ENCODE measurements at regions not wholly inside any gene's neighbourhood (a gene's known extent, or its start where the extent isn't known, plus 50 kb on each side); places are given as distances from the start of the nearest gene placed in this dataset.

DNA sequence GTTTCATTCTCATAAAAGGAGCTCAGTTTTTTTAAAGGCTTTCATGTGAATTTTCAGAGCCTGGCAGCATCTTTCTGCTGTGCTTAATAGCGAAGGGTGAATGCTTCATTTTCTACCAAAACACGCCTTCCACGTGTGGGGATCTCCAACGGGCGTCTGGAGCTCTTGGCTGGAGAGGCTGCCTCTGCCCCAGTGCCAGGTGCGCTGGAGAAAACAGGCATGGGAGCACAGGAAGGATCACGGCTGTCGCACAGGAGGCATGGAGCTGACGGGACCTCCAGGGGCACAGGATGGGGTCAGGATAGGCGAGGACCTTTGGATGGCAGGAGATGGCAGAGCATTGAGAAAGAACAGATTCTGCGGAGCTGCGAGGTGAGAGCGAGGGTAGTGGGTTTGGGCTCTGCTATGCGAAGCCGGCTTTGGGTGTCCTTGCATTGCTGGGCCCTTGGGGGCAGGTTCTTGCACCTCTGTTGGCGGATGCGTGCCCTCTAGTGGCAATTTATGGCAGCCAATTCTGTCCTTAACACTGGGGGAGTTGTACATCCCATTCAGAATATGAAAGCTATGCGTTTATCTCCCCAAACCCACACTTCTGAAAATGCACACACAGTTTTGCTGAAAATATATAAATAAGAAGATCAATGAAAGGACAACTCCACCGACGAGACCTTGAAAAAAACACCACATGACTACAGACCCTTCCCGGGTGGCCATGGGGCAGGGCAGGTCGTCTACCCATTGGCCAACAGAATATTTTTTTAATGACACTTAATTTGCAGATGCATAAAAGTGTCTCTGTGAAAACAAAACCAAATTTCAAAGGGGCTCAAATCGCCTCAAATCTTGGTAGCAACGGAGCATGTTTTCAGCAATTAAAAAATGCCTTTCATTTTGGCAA, 90.4 kb upstream of the SLC35G4 start (continued):
- TF ChIP-seq, protein P1, sequence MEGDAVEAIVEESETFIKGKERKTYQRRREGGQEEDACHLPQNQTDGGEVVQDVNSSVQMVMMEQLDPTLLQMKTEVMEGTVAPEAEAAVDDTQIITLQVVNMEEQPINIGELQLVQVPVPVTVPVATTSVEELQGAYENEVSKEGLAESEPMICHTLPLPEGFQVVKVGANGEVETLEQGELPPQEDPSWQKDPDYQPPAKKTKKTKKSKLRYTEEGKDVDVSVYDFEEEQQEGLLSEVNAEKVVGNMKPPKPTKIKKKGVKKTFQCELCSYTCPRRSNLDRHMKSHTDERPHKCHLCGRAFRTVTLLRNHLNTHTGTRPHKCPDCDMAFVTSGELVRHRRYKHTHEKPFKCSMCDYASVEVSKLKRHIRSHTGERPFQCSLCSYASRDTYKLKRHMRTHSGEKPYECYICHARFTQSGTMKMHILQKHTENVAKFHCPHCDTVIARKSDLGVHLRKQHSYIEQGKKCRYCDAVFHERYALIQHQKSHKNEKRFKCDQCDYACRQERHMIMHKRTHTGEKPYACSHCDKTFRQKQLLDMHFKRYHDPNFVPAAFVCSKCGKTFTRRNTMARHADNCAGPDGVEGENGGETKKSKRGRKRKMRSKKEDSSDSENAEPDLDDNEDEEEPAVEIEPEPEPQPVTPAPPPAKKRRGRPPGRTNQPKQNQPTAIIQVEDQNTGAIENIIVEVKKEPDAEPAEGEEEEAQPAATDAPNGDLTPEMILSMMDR (CRISPR knock-in tag; IDR thresholded peaks at IDR 0.05), result peak; percentile 87
- no peak for TF ChIP-seq NFRKB (IDR thresholded peaks at IDR 0.05)
- TF ChIP-seq SALL1 (CRISPR knock-in tag; IDR thresholded peaks at IDR 0.05), result 0 out of 2 replicates have a peak, but pooled peaks have one; percentile 28
- TF ChIP-seq ZNF331 (CRISPR knock-in tag; IDR thresholded peaks at IDR 0.05), result 0 out of 2 replicates have a peak, but pooled peaks have one; percentile 30
- TF ChIP-seq STAG1 (CRISPR knock-in tag; IDR thresholded peaks at IDR 0.05), result peak; percentile 80
- TF ChIP-seq ZBTB42 (CRISPR knock-in tag; IDR thresholded peaks at IDR 0.05), result no peak
- TF ChIP-seq RAD21 (CRISPR knock-in tag; IDR thresholded peaks at IDR 0.05), result peak; percentile 79
- TF ChIP-seq, protein P2, sequence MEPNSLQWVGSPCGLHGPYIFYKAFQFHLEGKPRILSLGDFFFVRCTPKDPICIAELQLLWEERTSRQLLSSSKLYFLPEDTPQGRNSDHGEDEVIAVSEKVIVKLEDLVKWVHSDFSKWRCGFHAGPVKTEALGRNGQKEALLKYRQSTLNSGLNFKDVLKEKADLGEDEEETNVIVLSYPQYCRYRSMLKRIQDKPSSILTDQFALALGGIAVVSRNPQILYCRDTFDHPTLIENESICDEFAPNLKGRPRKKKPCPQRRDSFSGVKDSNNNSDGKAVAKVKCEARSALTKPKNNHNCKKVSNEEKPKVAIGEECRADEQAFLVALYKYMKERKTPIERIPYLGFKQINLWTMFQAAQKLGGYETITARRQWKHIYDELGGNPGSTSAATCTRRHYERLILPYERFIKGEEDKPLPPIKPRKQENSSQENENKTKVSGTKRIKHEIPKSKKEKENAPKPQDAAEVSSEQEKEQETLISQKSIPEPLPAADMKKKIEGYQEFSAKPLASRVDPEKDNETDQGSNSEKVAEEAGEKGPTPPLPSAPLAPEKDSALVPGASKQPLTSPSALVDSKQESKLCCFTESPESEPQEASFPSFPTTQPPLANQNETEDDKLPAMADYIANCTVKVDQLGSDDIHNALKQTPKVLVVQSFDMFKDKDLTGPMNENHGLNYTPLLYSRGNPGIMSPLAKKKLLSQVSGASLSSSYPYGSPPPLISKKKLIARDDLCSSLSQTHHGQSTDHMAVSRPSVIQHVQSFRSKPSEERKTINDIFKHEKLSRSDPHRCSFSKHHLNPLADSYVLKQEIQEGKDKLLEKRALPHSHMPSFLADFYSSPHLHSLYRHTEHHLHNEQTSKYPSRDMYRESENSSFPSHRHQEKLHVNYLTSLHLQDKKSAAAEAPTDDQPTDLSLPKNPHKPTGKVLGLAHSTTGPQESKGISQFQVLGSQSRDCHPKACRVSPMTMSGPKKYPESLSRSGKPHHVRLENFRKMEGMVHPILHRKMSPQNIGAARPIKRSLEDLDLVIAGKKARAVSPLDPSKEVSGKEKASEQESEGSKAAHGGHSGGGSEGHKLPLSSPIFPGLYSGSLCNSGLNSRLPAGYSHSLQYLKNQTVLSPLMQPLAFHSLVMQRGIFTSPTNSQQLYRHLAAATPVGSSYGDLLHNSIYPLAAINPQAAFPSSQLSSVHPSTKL (CRISPR knock-in tag; IDR thresholded peaks at IDR 0.05), result peak; percentile 22; the same call in 1 of the 2 replicates
- peak; percentile 19; the same call in 1 of the 2 replicates for TF ChIP-seq THAP11 (CRISPR knock-in tag; IDR thresholded peaks at IDR 0.05)
- 0 out of 2 replicates have a peak, but pooled peaks have one; percentile 31 for TF ChIP-seq ZNF263 (CRISPR knock-in tag; IDR thresholded peaks at IDR 0.05)
- 0 out of 2 replicates have a peak, but pooled peaks have one; percentile 16 for TF ChIP-seq KDM4B (CRISPR knock-in tag; IDR thresholded peaks at IDR 0.05)
- TF ChIP-seq, protein P3, sequence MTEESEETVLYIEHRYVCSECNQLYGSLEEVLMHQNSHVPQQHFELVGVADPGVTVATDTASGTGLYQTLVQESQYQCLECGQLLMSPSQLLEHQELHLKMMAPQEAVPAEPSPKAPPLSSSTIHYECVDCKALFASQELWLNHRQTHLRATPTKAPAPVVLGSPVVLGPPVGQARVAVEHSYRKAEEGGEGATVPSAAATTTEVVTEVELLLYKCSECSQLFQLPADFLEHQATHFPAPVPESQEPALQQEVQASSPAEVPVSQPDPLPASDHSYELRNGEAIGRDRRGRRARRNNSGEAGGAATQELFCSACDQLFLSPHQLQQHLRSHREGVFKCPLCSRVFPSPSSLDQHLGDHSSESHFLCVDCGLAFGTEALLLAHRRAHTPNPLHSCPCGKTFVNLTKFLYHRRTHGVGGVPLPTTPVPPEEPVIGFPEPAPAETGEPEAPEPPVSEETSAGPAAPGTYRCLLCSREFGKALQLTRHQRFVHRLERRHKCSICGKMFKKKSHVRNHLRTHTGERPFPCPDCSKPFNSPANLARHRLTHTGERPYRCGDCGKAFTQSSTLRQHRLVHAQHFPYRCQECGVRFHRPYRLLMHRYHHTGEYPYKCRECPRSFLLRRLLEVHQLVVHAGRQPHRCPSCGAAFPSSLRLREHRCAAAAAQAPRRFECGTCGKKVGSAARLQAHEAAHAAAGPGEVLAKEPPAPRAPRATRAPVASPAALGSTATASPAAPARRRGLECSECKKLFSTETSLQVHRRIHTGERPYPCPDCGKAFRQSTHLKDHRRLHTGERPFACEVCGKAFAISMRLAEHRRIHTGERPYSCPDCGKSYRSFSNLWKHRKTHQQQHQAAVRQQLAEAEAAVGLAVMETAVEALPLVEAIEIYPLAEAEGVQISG (CRISPR knock-in tag; IDR thresholded peaks at IDR 0.05), result 0 out of 2 replicates have a peak, but pooled peaks have one; percentile 20
- TF ChIP-seq NFYB (CRISPR knock-in tag; IDR thresholded peaks at IDR 0.05), result no peak
- TF ChIP-seq NFKB2 (CRISPR knock-in tag; IDR thresholded peaks at IDR 0.05; ENCODE audit: borderline replicate concordance), result 0 out of 2 replicates have a peak, but pooled peaks have one; percentile 31
- no peak for TF ChIP-seq GPN1 (CRISPR knock-in tag; IDR thresholded peaks at IDR 0.05; ENCODE audit: borderline replicate concordance)
- TF ChIP-seq, protein P4, sequence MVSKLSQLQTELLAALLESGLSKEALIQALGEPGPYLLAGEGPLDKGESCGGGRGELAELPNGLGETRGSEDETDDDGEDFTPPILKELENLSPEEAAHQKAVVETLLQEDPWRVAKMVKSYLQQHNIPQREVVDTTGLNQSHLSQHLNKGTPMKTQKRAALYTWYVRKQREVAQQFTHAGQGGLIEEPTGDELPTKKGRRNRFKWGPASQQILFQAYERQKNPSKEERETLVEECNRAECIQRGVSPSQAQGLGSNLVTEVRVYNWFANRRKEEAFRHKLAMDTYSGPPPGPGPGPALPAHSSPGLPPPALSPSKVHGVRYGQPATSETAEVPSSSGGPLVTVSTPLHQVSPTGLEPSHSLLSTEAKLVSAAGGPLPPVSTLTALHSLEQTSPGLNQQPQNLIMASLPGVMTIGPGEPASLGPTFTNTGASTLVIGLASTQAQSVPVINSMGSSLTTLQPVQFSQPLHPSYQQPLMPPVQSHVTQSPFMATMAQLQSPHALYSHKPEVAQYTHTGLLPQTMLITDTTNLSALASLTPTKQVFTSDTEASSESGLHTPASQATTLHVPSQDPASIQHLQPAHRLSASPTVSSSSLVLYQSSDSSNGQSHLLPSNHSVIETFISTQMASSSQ (IDR thresholded peaks at IDR 0.05; ENCODE audit: low read depth), result no peak
- TF ChIP-seq, protein P4 (CRISPR knock-in tag; IDR thresholded peaks at IDR 0.05; ENCODE audit: borderline replicate concordance), result no peak
